Heart left ventricle (tissue), 13 donors: ENCODE measurements at regions not wholly inside any gene's neighbourhood (a gene's known extent, or its start where the extent isn't known, plus 50 kb on each side); places are given as distances from the start of the nearest gene placed in this dataset.

Experiments
- POLR2A ChIP-seq, 2 donors: fragments of 450-650 bp; IDR thresholded peaks; one replicate each; pipeline ENCODE4 v1.6.1; 2017; ENCODE audit warnings: antibody characterized with exemption in 2 of 2, mild to moderate bottlenecking in 2 of 2, moderate library complexity in 2 of 2
- TF ChIP-seq, protein P1 (sequence below), 12 donors: fragments of 200-600 bp; sonication (generic) in 4 of 12; IDR thresholded peaks; one replicate each; pipeline versions ENCODE4 v1.5.0 to v1.8.0; 2018 to 2022; ENCODE audit warnings: antibody characterized with exemption in 12 of 12, mild to moderate bottlenecking in 5 of 12
- donor health status: ischemic (EF 13 %, LVEDD 7.1; RV severe dilation, severe dysfunction).
- donor health status: DM: no; HTN: yes; CAD: no.
- donor health status: DM: no; HTN: no; CAD: no.
- donor health status: ischemic (EF 25% LVEDD 6.9; RV normal size, moderate dysfunction).
- donor health status: ischemic (EF 25% LVEDD 5.7; RV mildly dilated, moderate dysfunction).
- donor health status: ischemic (EF 35%, LVEDD 5.7; RV mildly dilated, moderate dysfunction).
- donor health status: nonischemic (EF 11% LVEDD 7.7; RV severe dilation, severe dysfunction).
- donor health status: DM: yes; HTN: yes; CAD: no.
- donor health status: PGD.
- donor health status: ischemic (EF 29% LVEDD 5.4; RV normal size, mild dysfunction).
- donor health status: nonischemic (EF 23%, LVEDD 6.1; RV moderate dilation, normal function).

DNA sequence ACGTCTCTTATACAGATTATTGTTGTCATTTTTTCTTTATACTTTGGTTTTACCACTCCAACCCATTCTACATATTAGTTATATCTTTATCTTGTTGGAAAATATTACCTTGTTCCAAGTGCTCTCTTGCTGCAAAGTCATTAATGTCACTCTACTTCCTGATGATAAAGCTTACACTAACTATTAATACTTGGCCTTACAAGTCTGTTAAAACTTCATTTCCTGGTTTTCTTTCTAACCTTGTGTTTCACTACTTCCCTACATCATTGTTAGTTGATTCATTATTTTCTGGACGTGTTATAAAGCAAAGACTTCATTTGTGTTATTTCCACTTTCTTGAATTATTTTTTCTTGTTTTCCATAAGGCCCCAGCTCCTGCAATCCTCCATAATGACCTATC lies 382.6 kb upstream of the CDH20 start:
- TF ChIP-seq, protein P1, sequence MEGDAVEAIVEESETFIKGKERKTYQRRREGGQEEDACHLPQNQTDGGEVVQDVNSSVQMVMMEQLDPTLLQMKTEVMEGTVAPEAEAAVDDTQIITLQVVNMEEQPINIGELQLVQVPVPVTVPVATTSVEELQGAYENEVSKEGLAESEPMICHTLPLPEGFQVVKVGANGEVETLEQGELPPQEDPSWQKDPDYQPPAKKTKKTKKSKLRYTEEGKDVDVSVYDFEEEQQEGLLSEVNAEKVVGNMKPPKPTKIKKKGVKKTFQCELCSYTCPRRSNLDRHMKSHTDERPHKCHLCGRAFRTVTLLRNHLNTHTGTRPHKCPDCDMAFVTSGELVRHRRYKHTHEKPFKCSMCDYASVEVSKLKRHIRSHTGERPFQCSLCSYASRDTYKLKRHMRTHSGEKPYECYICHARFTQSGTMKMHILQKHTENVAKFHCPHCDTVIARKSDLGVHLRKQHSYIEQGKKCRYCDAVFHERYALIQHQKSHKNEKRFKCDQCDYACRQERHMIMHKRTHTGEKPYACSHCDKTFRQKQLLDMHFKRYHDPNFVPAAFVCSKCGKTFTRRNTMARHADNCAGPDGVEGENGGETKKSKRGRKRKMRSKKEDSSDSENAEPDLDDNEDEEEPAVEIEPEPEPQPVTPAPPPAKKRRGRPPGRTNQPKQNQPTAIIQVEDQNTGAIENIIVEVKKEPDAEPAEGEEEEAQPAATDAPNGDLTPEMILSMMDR (IDR thresholded peaks at IDR 0.05): no peak
- no peak for TF ChIP-seq POLR2A (IDR thresholded peaks at IDR 0.05)
